ENCODE measurements at regions not wholly inside any gene's neighbourhood (a gene's known extent, or its start where the extent isn't known, plus 50 kb on each side); places are given as distances from the start of the nearest gene placed in this dataset.

GRCh38 chr13:26468265-26468801 lies 89.2 kb upstream of the WASF3 start:
- TF ChIP-seq ZNF274 (IDR thresholded peaks at IDR 0.05; ENCODE audit: low read depth, low read length), result no peak
- no peak for TF ChIP-seq YY1 (IDR thresholded peaks at IDR 0.05; ENCODE audit: insufficient read depth, insufficient read length)
